HEK293T (cell line): ENCODE measurements at regions not wholly inside any gene's neighbourhood (a gene's known extent, or its start where the extent isn't known, plus 50 kb on each side); places are given as distances from the start of the nearest gene placed in this dataset.

Experiments used
- CTCF ChIA-PET: fragments of 350-600 bp; formaldehyde crosslinking; extraction: SDS; loops from one replicate; lab custom pipeline; 2021; ENCODE audit warnings: antibody characterized with exemption, inconsistent platforms; lab: Yijun Ruan, JAX
- POLR2A ChIA-PET: fragments of 350-600 bp; formaldehyde crosslinking; extraction: SDS; loops from one replicate; lab custom pipeline; 2020; ENCODE audit warnings: antibody characterized with exemption, inconsistent platforms; lab: Yijun Ruan, JAX
- DNase-seq: peaks from one replicate; pipeline ENCODE4 v3.0.0; 2012; ENCODE audit warnings: mixed read lengths; ENCODE audit errors: extremely low spot score
- ARNT ChIP-seq: fragments of 450-650 bp; IDR thresholded peaks from 2 replicates; pipeline ENCODE4 v1.6.1; 2017; ENCODE audit warnings: mild to moderate bottlenecking
- BHLHE40 ChIP-seq: fragments of 450-650 bp; IDR thresholded peaks from 2 replicates; pipeline ENCODE4 v1.6.1; 2016; ENCODE audit warnings: mild to moderate bottlenecking, moderate library complexity, borderline replicate concordance
- CTBP1 ChIP-seq: fragments of 450-650 bp; IDR thresholded peaks from 2 replicates; pipeline ENCODE4 v1.6.1; 2016; ENCODE audit warnings: borderline replicate concordance
- ELF4 ChIP-seq: fragments of 450-650 bp; IDR thresholded peaks from 2 replicates; pipeline ENCODE4 v1.6.1; 2017; ENCODE audit warnings: antibody characterized with exemption
- FOXA1 ChIP-seq: fragments of 450-650 bp; IDR thresholded peaks from 2 replicates; pipeline ENCODE4 v1.6.1; 2016; ENCODE audit warnings: mild to moderate bottlenecking
- FOXK2 ChIP-seq: fragments of 450-650 bp; IDR thresholded peaks from 2 replicates; pipeline ENCODE4 v1.6.1; 2016; ENCODE audit warnings: mild to moderate bottlenecking
- FOXM1 ChIP-seq: fragments of 450-650 bp; IDR thresholded peaks from 2 replicates; pipeline ENCODE4 v1.6.1; 2017; ENCODE audit warnings: mild to moderate bottlenecking, borderline replicate concordance
- HDGF ChIP-seq: fragments of 450-650 bp; IDR thresholded peaks from 2 replicates; pipeline ENCODE4 v1.6.1; 2017; ENCODE audit warnings: antibody characterized with exemption, borderline replicate concordance
- L3MBTL2 ChIP-seq: fragments of 450-650 bp; conservative IDR thresholded peaks from 2 replicates; pipeline ENCODE4 v1.6.1; 2016; ENCODE audit warnings: mild to moderate bottlenecking
- LEF1 ChIP-seq: fragments of 450-650 bp; IDR thresholded peaks from 2 replicates; pipeline ENCODE4 v1.6.1; 2017; ENCODE audit warnings: mild to moderate bottlenecking, borderline replicate concordance
- NFRKB ChIP-seq: fragments of 450-650 bp; IDR thresholded peaks from 2 replicates; pipeline ENCODE4 v1.6.1; 2016; ENCODE audit warnings: mild to moderate bottlenecking, moderate library complexity
- SP1 ChIP-seq: fragments of 450-650 bp; IDR thresholded peaks from 2 replicates; pipeline ENCODE4 v1.6.1; 2017
- SUZ12 ChIP-seq: fragments of 450-650 bp; IDR thresholded peaks from 2 replicates; pipeline ENCODE4 v1.6.1; 2016; ENCODE audit warnings: mild to moderate bottlenecking
- TARDBP ChIP-seq: fragments of 450-650 bp; IDR thresholded peaks from 2 replicates; pipeline ENCODE4 v1.6.1; 2016
- ZNF384 ChIP-seq: fragments of 450-650 bp; IDR thresholded peaks from 2 replicates; pipeline ENCODE4 v1.6.1; 2016
- TF ChIP-seq, protein P1 (sequence below): fragments of 450-650 bp; IDR thresholded peaks from 2 replicates; pipeline ENCODE4 v1.6.1; 2016

DNA sequence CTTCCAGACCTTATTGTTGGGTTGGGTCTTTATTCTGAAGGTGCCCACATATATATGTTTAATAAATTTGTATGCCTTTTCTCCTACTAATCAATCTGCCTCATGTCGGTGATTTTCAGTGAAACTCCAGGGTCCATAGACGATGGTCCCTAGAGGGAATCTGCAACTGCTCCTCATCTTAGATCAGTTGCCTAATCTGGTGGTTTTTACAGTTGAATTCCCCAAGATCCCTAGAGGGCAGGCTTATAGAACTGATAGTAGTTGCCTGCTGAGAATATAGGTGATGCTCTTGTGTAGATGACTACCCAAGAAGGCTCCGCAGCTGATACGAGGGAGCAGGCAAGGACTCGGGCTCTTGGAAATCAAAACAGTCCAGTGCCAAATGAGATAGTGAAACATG is 619.2 kb upstream of the C16orf82 start:
- POLR2A ChIA-PET: no interaction called here
- TF ChIP-seq, protein P1, sequence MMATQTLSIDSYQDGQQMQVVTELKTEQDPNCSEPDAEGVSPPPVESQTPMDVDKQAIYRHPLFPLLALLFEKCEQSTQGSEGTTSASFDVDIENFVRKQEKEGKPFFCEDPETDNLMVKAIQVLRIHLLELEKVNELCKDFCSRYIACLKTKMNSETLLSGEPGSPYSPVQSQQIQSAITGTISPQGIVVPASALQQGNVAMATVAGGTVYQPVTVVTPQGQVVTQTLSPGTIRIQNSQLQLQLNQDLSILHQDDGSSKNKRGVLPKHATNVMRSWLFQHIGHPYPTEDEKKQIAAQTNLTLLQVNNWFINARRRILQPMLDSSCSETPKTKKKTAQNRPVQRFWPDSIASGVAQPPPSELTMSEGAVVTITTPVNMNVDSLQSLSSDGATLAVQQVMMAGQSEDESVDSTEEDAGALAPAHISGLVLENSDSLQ: no peak
- TF ChIP-seq LEF1 (no peak), NFRKB (no peak), TARDBP (no peak), BHLHE40 (no peak)
- CTCF ChIA-PET: no interaction called here
- DNase-seq: no peak

DNA sequence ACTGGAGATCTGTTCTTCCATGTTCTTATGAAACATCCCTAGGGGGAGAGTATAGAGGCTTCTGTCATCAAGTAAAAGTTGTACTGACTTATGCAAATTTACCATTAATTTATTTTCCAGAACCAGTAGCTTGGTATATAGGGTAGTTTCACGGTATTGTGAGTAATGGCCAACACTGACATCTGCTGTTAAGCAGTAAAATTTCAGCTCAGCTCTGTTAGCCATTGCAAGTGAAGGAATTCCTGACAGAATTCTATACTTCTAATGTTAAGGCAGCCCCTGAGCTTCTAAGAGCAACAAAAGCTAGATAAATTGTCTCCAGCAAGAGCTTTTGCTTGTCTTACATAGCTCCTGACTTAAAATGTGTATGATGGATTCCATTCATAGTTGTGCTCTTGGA is 613.5 kb upstream of the C16orf82 start:
- CTCF ChIA-PET: no interaction called here
- no peak for DNase-seq
- POLR2A ChIA-PET: no interaction called here
- TF ChIP-seq ARNT: no peak

DNA sequence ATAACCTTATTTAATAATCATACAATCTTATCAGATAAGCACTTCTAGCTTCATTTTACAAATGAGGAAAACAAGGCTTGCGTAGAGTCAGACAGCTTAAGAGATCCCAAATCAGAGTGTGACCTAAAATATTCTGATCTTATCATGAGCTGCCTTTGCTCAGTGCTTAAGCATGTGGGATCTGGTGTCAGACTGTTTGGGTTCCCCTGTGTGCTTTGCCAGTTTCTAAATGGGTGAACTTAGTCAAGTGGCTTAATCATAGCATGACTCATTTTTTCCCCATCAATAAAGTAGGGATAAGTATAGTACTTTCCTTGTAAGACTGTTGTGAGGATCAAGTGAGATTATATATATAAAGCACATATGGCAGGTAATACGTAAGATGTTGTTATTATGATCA is 612.6 kb upstream of the C16orf82 start:
- CTCF ChIA-PET: no interaction called here
- POLR2A ChIA-PET: no interaction called here
- DNase-seq: no peak
- TF ChIP-seq ARNT (no peak), SUZ12 (no peak), BHLHE40 (no peak), HDGF (no peak), NFRKB (no peak), TARDBP (no peak), SP1 (no peak), FOXA1 (no peak), FOXK2 (no peak), L3MBTL2 (no peak), CTBP1 (no peak)

DNA sequence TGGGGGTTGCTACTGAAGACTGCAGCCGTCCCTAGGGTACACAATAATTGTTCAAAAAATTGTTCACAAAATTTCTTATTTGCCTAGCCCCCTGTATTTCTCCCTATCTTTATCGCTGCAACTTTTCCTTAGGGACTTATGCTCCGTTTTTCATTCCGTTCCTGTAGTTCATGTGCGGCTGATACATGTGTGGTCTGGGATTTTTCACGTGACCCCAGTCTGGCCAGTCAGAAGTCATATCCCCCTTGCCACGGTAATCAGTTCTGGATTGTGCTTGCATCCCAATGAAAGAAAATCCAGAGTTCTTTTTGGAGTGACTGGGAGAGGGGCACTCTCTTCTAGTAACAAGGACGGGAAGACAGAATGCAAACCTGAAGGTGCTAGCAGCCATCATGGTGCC is 610.7 kb upstream of the C16orf82 start:
- no peak for DNase-seq
- ChIA-PET POLR2A (no interaction called here), CTCF (no interaction called here)
- no peak for TF ChIP-seq ZNF384
- TF ChIP-seq FOXA1: no peak
- no peak for TF ChIP-seq NFRKB
- TF ChIP-seq SUZ12: no peak
- no peak for TF ChIP-seq TARDBP
- TF ChIP-seq SP1: no peak
- TF ChIP-seq ARNT: no peak
- no peak for TF ChIP-seq HDGF
- no peak for TF ChIP-seq LEF1
- TF ChIP-seq FOXM1: no peak
- TF ChIP-seq L3MBTL2: no peak
- TF ChIP-seq, protein P1: no peak
- no peak for TF ChIP-seq ELF4
- no peak for TF ChIP-seq BHLHE40
- TF ChIP-seq CTBP1: no peak
- TF ChIP-seq FOXK2: no peak

DNA sequence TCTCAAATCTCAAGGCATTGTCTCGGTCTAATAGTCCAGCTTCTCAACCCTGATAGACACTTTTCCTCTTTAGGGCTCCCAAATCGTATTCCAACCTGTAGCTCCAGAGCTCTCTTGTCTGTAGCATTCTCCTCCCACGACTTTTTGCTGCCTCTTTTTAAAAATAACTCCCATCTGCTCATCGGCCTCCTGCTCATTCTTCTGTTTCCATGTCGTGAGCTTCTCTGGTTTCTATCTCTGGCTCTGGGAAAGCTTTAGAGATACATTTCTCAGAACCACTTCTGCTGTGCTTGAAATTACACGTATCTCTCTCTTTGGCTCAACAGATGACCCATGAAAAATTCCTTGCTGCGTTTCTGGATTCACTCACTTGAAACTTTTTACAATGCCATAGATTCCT is 609.6 kb upstream of the C16orf82 start:
- ChIA-PET POLR2A (no interaction called here), CTCF (no interaction called here)
- no peak for DNase-seq

DNA sequence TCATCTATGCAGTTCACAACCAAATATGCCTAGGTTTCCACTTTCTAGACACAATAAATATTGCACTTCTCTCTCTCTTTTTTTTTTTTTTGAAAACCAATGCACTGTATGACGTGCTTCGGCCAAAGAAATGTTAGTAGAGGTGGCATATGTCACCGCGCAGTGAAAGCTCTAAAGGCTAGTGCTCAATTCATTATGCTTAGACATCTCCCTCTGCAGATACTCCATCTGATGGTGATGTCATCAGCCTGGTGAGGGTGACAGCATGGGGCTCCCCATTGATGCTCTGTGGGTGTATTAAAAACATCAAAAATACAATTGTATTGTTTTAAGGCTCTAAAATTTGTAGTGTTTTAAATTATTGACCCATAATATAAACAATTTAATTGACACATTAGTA is 608.8 kb upstream of the C16orf82 start:
- TF ChIP-seq TARDBP: no peak
- no peak for TF ChIP-seq ZNF384
- no peak for TF ChIP-seq HDGF
- no peak for TF ChIP-seq SUZ12
- no peak for TF ChIP-seq L3MBTL2
- TF ChIP-seq, protein P1: no peak
- TF ChIP-seq SP1: no peak
- TF ChIP-seq NFRKB: no peak
- TF ChIP-seq BHLHE40: no peak
- TF ChIP-seq CTBP1: no peak
- TF ChIP-seq FOXM1: no peak
- TF ChIP-seq FOXA1: no peak
- no peak for TF ChIP-seq FOXK2
- no peak for TF ChIP-seq ARNT
- no peak for TF ChIP-seq LEF1
- no peak for TF ChIP-seq ELF4
- ChIA-PET CTCF (no interaction called here), POLR2A (no interaction called here)
- DNase-seq: no peak

More for the DNA sequence above, 609.6 kb upstream of the C16orf82 start:
- TF ChIP-seq, protein P1: no peak
- no peak for TF ChIP-seq FOXM1
- no peak for TF ChIP-seq CTBP1
- no peak for TF ChIP-seq HDGF
- no peak for TF ChIP-seq FOXA1
- TF ChIP-seq ARNT: no peak
- TF ChIP-seq FOXK2: no peak
